MCF 10A (cell line): ENCODE measurements at regions not wholly inside any gene's neighbourhood (a gene's known extent, or its start where the extent isn't known, plus 50 kb on each side); places are given as distances from the start of the nearest gene placed in this dataset.

ENCODE experiments used
- BruUV-seq: library from RNA; stranded (reverse); fragments of 400-500 nt; replicated peaks from 2 replicates; lab custom pipeline; 2021; lab: Mats Ljungman, UMichigan
- CTCF ChIA-PET: fragments of 300-600 bp; sonication (Branson Sonifier 250); formaldehyde crosslinking; extraction: SDS; loops from one replicate; lab custom pipeline; 2021; ENCODE audit warnings: antibody characterized with exemption, inconsistent platforms; lab: Yijun Ruan, JAX
- POLR2A ChIA-PET: fragments of 300-600, 350-650 bp; sonication (Branson Sonifier 250); formaldehyde crosslinking; extraction: SDS; loops from one replicate; lab custom pipeline; 2020; ENCODE audit warnings: antibody characterized with exemption, inconsistent platforms; lab: Yijun Ruan, JAX
- DNase-seq: peaks from one replicate; pipeline ENCODE4 v3.0.0-alpha.2; 2018; ENCODE audit not compliant: unreplicated experiment
- H3K27ac Mint-ChIP-seq: one replicate; pipeline ENCODE4 v1.8.0; 2022; ENCODE audit warnings: mild to moderate bottlenecking, low read depth, mixed read lengths; ENCODE audit not compliant: unreplicated experiment
- H3K27me3 Mint-ChIP-seq: one replicate; pipeline ENCODE4 v1.8.0; 2022; ENCODE audit warnings: mixed read lengths; ENCODE audit not compliant: insufficient read depth, unreplicated experiment
- H3K36me3 Mint-ChIP-seq: one replicate; pipeline ENCODE4 v1.8.0; 2022; ENCODE audit warnings: mild to moderate bottlenecking, moderate library complexity, mixed read lengths; ENCODE audit not compliant: insufficient read depth, unreplicated experiment
- H3K4me1 Mint-ChIP-seq: one replicate; pipeline ENCODE4 v1.8.0; 2022; ENCODE audit warnings: mixed read lengths; ENCODE audit not compliant: insufficient read depth, unreplicated experiment
- H3K4me3 Mint-ChIP-seq: one replicate; pipeline ENCODE4 v1.8.0; 2022; ENCODE audit warnings: mild to moderate bottlenecking, moderate library complexity, mixed read lengths; ENCODE audit not compliant: unreplicated experiment
- H3K9me3 Mint-ChIP-seq: one replicate; pipeline ENCODE4 v1.8.0; 2022; ENCODE audit warnings: mixed read lengths; ENCODE audit not compliant: unreplicated experiment
- intact Hi-C: fragments of 100-400 bp; cut with micrococcal nuclease; formaldehyde crosslinking; loops from 2 replicates; pipeline ENCODE4 v1.14.1; 2022
- TF ChIP-seq, protein P1 (sequence below): fragments of 200-600 bp; IDR thresholded peaks from one replicate; pipeline ENCODE4 v1.8.0; 2022; ENCODE audit warnings: antibody characterized with exemption, mild to moderate bottlenecking; ENCODE audit not compliant: unreplicated experiment

DNA sequence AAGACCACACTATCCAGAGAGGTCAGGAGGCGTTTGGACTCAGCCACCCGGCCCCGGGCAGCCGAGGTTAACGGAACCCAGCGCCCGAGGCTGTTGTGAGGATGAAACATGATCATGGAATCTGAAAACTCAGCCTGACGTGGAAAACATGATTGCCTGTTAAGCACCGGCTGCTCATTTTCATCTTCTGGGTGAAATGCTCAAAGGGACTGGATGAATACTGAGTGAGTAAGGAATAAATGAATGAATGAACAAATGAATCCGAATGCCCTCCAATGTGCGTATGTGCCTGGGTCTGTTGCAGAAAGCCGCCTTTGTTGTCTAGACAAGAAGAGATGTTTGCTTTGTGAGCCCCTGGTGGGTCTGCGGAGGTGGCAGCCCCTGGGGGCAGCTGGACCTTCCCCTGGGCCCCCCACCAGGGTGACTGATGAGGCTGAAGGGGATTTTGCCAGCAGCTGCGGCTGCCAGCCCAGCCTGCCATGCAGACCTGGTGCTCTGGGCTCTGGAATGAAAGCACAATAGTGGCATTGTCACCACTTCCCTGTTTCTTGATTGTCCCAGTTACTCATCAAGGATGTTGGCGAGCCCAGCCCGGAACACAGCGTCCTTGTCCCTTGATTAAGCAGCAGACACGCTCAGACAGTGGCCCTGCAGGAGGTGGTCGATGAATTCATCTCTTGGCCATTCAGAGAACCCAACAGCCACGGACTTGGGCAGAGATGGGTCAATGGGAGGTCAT is 211.1 kb downstream of the ANKRD60 start:
- CTCF ChIA-PET = interaction anchor here (0.6 to 0.7 kb wide), 2 partner anchors 109 to 405 kb away, joined by 3 read pairs; no protein-coding TSS in a partner anchor
- peaks cover 7% of the 10 kb centered on the region for H3K9me3 Mint-ChIP-seq
- no peaks in the 10 kb centered on the region for H3K27me3 Mint-ChIP-seq
- TF ChIP-seq, protein P1, sequence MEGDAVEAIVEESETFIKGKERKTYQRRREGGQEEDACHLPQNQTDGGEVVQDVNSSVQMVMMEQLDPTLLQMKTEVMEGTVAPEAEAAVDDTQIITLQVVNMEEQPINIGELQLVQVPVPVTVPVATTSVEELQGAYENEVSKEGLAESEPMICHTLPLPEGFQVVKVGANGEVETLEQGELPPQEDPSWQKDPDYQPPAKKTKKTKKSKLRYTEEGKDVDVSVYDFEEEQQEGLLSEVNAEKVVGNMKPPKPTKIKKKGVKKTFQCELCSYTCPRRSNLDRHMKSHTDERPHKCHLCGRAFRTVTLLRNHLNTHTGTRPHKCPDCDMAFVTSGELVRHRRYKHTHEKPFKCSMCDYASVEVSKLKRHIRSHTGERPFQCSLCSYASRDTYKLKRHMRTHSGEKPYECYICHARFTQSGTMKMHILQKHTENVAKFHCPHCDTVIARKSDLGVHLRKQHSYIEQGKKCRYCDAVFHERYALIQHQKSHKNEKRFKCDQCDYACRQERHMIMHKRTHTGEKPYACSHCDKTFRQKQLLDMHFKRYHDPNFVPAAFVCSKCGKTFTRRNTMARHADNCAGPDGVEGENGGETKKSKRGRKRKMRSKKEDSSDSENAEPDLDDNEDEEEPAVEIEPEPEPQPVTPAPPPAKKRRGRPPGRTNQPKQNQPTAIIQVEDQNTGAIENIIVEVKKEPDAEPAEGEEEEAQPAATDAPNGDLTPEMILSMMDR = no peak
- H3K4me3 Mint-ChIP-seq = no peak overlapping the region
- no peak overlapping the region for H3K27ac Mint-ChIP-seq
- peaks cover 21% of the 10 kb centered on the region for H3K4me1 Mint-ChIP-seq
- no TSS peak for BruUV-seq
- intact Hi-C loops = no loop called here
- no peaks in the 10 kb centered on the region for H3K36me3 Mint-ChIP-seq
- POLR2A ChIA-PET = interaction anchor here (0.6 kb wide), 1 partner anchor 336 kb away, joined by 3 read pairs; no protein-coding TSS in a partner anchor
- peak; percentile 37 for DNase-seq

DNA sequence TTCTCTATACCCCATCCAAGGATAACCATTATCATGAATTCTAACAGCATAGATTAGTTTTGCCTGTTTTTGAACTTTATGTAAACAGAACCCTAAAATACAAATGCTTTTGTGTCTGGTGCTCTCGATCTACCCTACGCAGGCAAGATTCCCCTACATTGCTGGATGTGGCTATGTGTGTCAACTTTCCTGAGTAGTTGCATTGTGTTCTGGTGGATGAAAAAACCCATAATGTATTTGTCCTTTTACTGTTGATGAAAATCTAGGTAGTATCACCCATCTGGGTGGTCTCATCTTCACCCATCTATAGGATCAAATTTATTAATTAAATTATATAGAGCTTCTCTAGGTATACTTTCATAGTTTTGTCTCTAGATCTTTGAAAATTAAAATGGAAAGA is 211.7 kb downstream of the ANKRD60 start:
- no peak for DNase-seq
- peaks cover 21% of the 10 kb centered on the region for H3K4me1 Mint-ChIP-seq
- H3K27me3 Mint-ChIP-seq = no peaks in the 10 kb centered on the region
- ChIA-PET POLR2A (interaction anchor here (0.6 kb wide), 2 partner anchors 324 to 336 kb away, joined by 3 read pairs; no protein-coding TSS in a partner anchor), CTCF (interaction anchor here (0.6 to 0.7 kb wide), 2 partner anchors 108 to 404 kb away, joined by 3 read pairs; no protein-coding TSS in a partner anchor)
- peaks cover 7% of the 10 kb centered on the region for H3K9me3 Mint-ChIP-seq
- TF ChIP-seq, protein P1 = no peak
- no peak overlapping the region for H3K4me3 Mint-ChIP-seq
- BruUV-seq = no TSS peak
- H3K27ac Mint-ChIP-seq = no peak overlapping the region
- intact Hi-C loops = no loop called here
- no peaks in the 10 kb centered on the region for H3K36me3 Mint-ChIP-seq

GRCh38 chr20:58014628-58015315 is 213.7 kb downstream of the ANKRD60 start:
- intact Hi-C loops = no loop called here
- H3K4me3 Mint-ChIP-seq = no peak overlapping the region
- H3K4me1 Mint-ChIP-seq = peaks cover 21% of the 10 kb centered on the region
- H3K27ac Mint-ChIP-seq = no peak overlapping the region
- CTCF ChIA-PET = interaction anchor here (0.6 to 1.4 kb wide), 4 partner anchors 174 to 1557 kb away, joined by 3 to 4 read pairs (median 3); no protein-coding TSS in a partner anchor
- H3K36me3 Mint-ChIP-seq = no peaks in the 10 kb centered on the region
- peak; percentile 36 for DNase-seq
- TF ChIP-seq, protein P1 = no peak
- BruUV-seq = no TSS peak
- POLR2A ChIA-PET = interaction anchor here (1.0 to 1.4 kb wide), 2 partner anchors 23 to 24 kb away, joined by 4 read pairs; no protein-coding TSS in a partner anchor
- H3K27me3 Mint-ChIP-seq = peaks cover under 1% of the 10 kb centered on the region
- peaks cover 7% of the 10 kb centered on the region for H3K9me3 Mint-ChIP-seq
